C4-2B (cell line): ENCODE measurements at regions not wholly inside any gene's neighbourhood (a gene's known extent, or its start where the extent isn't known, plus 50 kb on each side); places are given as distances from the start of the nearest gene placed in this dataset.

Experiments used
- CTCF ChIP-seq: fragments of 450-650 bp; conservative IDR thresholded peaks from 2 replicates; pipeline ENCODE4 v1.5.1; 2017; ENCODE audit warnings: mild to moderate bottlenecking
- ZFX ChIP-seq: fragments of 450-650 bp; IDR thresholded peaks from 2 replicates; pipeline ENCODE4 v1.6.1; 2017

- TF ChIP-seq CTCF (no peak), ZFX (no peak)
Observed at GRCh38 chr2:173747035-173747434, 218.1 kb downstream of the SP3 start.
